SK-N-SH (cell line): ENCODE measurements at regions not wholly inside any gene's neighbourhood (a gene's known extent, or its start where the extent isn't known, plus 50 kb on each side); places are given as distances from the start of the nearest gene placed in this dataset.

Source experiments
- CTCF ChIA-PET: fragments of 300-600, 350-600 bp; formaldehyde crosslinking; extraction: SDS; loops from one replicate; lab custom pipeline; 2021; lab: Yijun Ruan, JAX
- POLR2A ChIA-PET: fragments of 350-600 bp; sonication (Branson Sonifier 250); formaldehyde crosslinking; extraction: SDS; loops from one replicate; lab custom pipeline; 2020; ENCODE audit warnings: antibody characterized with exemption, inconsistent platforms; lab: Yijun Ruan, JAX
- DNase-seq: peaks from one replicate; pipeline ENCODE4 v3.0.0; 2012
- H2AFZ ChIP-seq: fragments of 200-600 bp; sonication (generic); 2 replicates; pipeline ENCODE4 v1.8.1; 2016; ENCODE audit warnings: antibody characterized with exemption, mild to moderate bottlenecking, low read depth
- H3F3A ChIP-seq: fragments of 200-600 bp; sonication (generic); replicated peaks from 2 replicates; pipeline ENCODE3; 2016; ENCODE audit warnings: antibody characterized with exemption, mild to moderate bottlenecking; ENCODE audit not compliant: insufficient read depth
- H3K27ac ChIP-seq, 2 experiments: fragments of 200-500 bp in 1 of 2; fragments of 200-600 bp in 1 of 2; sonication (Bioruptor generic) in 1 of 2; sonication (generic), shearing (Covaris generic) in 1 of 2; 2 replicates each; pipeline versions ENCODE4 v1.5.1 to v1.6.1; 2014 to 2016; ENCODE audit warnings: low read depth in 2 of 2, inconsistent platforms in 1 of 2, low read length in 1 of 2, mild to moderate bottlenecking in 1 of 2, mixed read lengths in 1 of 2
- H3K27me3 ChIP-seq: fragments of 200-600 bp; sonication (generic), shearing (Covaris generic); 2 replicates; pipeline ENCODE4 v1.6.1; 2016; ENCODE audit warnings: mixed run types; ENCODE audit not compliant: insufficient read depth
- H3K36me3 ChIP-seq, 2 experiments: fragments of 200-500 bp in 1 of 2; fragments of 200-600 bp in 1 of 2; sonication (Bioruptor generic) in 1 of 2; sonication (generic) in 1 of 2; replicated peaks in 1 of 2; 2 replicates each; pipeline versions ENCODE3 to v1.5.1; 2014 to 2016; ENCODE audit warnings: low read length in 1 of 2, mild to moderate bottlenecking in 1 of 2; ENCODE audit not compliant: insufficient read depth in 2 of 2, control insufficient read depth in 1 of 2
- H3K4me1 ChIP-seq, 2 experiments: fragments of 200-500 bp in 1 of 2; fragments of 200-600 bp in 1 of 2; sonication (Bioruptor generic) in 1 of 2; sonication (generic), shearing (Covaris generic) in 1 of 2; 2 replicates each; pipeline versions ENCODE4 v1.5.1 to v1.6.1; 2014 to 2016; ENCODE audit warnings: low read depth in 1 of 2, low read length in 1 of 2, mixed run types in 1 of 2; ENCODE audit not compliant: insufficient read depth in 2 of 2, control insufficient read depth in 1 of 2
- H3K4me2 ChIP-seq: fragments of 200-600 bp; sonication (generic), shearing (Covaris generic); 2 replicates; pipeline ENCODE4 v1.6.1; 2017; ENCODE audit warnings: mixed run types
- H3K4me3 ChIP-seq, 2 experiments: fragments of 200-500 bp in 1 of 2; fragments of 200-600 bp in 1 of 2; sonication (Bioruptor generic) in 1 of 2; sonication (generic), shearing (Covaris generic) in 1 of 2; 2 replicates each; pipeline versions ENCODE4 v1.5.1 to v1.8.1; 2014 to 2016; ENCODE audit warnings: low read depth in 2 of 2, inconsistent platforms in 1 of 2, low read length in 1 of 2, mild to moderate bottlenecking in 1 of 2, mixed read lengths in 1 of 2, moderate library complexity in 1 of 2
- H3K79me2 ChIP-seq: fragments of 200-600 bp; sonication (generic); 2 replicates; pipeline ENCODE4 v1.8.1; 2017; ENCODE audit warnings: mild to moderate bottlenecking; ENCODE audit not compliant: insufficient read depth
- H3K9ac ChIP-seq: fragments of 200-600 bp; sonication (generic); 2 replicates; pipeline ENCODE4 v1.6.1; 2017; ENCODE audit warnings: mixed run types
- H3K9me2 ChIP-seq: fragments of 200-600 bp; sonication (generic); 2 replicates; pipeline ENCODE4 v1.6.1; 2017; ENCODE audit warnings: mixed run types
- H3K9me3 ChIP-seq: fragments of 200-600 bp; sonication (generic); 2 replicates; pipeline ENCODE4 v1.6.1; 2017; ENCODE audit warnings: mixed run types, mild to moderate bottlenecking, moderate library complexity
- H4K20me1 ChIP-seq: fragments of 200-600 bp; sonication (generic); 2 replicates; pipeline ENCODE4 v1.6.1; 2017; ENCODE audit warnings: mild to moderate bottlenecking, mixed run types; ENCODE audit not compliant: insufficient read depth
- CTCF ChIP-seq: fragments of 200-600 bp; sonication (generic); IDR thresholded peaks from 2 replicates; pipeline ENCODE4 v1.6.1; 2017; ENCODE audit warnings: antibody characterized with exemption, mild to moderate bottlenecking, moderate library complexity
- EZH2phosphoT487 ChIP-seq: fragments of 200-600 bp; sonication (generic); IDR thresholded peaks from 2 replicates; pipeline ENCODE4 v1.6.1; 2017; ENCODE audit warnings: low read depth, mixed run types, mild to moderate bottlenecking, antibody characterized with exemption, moderate library complexity, borderline replicate concordance
- FOXJ3 ChIP-seq: sonication (generic); formaldehyde crosslinking; IDR thresholded peaks from 2 replicates; pipeline ENCODE4 v1.5.1; 2020; ENCODE audit warnings: mild to moderate bottlenecking, missing genetic modification reagents
- FOXM1 ChIP-seq: IDR thresholded peaks from 2 replicates; pipeline ENCODE4 v1.4.0; 2012; ENCODE audit warnings: low read depth, mild to moderate bottlenecking
- GABPA ChIP-seq: IDR thresholded peaks from 2 replicates; pipeline ENCODE4 v1.4.0; 2012; ENCODE audit warnings: low read depth, mild to moderate bottlenecking
- GATA2 ChIP-seq: sonication (generic); formaldehyde crosslinking; IDR thresholded peaks from 2 replicates; pipeline ENCODE4 v1.5.0; 2020; ENCODE audit warnings: mild to moderate bottlenecking, missing genetic modification reagents
- JUND ChIP-seq: IDR thresholded peaks from 2 replicates; pipeline ENCODE4 v1.4.0; 2012
- MAX ChIP-seq: IDR thresholded peaks from 2 replicates; pipeline ENCODE4 v1.4.0; 2012; ENCODE audit warnings: low read depth
- MEF2A ChIP-seq: IDR thresholded peaks from 2 replicates; pipeline ENCODE4 v1.4.0; 2012; ENCODE audit warnings: low read depth, borderline replicate concordance
- NFIC ChIP-seq: IDR thresholded peaks from 2 replicates; pipeline ENCODE4 v1.4.0; 2012; ENCODE audit warnings: borderline replicate concordance
- POLR2AphosphoS5 ChIP-seq: IDR thresholded peaks from 2 replicates; pipeline ENCODE4 v1.6.1; 2012; ENCODE audit warnings: low read depth, low read length
- RAD21 ChIP-seq: IDR thresholded peaks from 2 replicates; pipeline ENCODE4 v1.6.1; 2012; ENCODE audit warnings: mild to moderate bottlenecking, low read length
- REST ChIP-seq: IDR thresholded peaks from 2 replicates; pipeline ENCODE4 v1.6.1; 2012; ENCODE audit warnings: mild to moderate bottlenecking, low read depth, low read length, moderate library complexity
- SMC3 ChIP-seq: IDR thresholded peaks from 2 replicates; pipeline ENCODE4 v1.6.1; 2012; ENCODE audit warnings: low read depth, low read length, improper control_type of control experiment
- TAF1 ChIP-seq: IDR thresholded peaks from 2 replicates; pipeline ENCODE4 v1.6.1; 2012; ENCODE audit warnings: low read depth, mild to moderate bottlenecking, low read length, moderate library complexity, borderline replicate concordance
- TCF12 ChIP-seq: IDR thresholded peaks from 2 replicates; pipeline ENCODE4 v1.4.0; 2012
- TEAD4 ChIP-seq: IDR thresholded peaks from 2 replicates; pipeline ENCODE4 v1.4.0; 2012; ENCODE audit warnings: mild to moderate bottlenecking, borderline replicate concordance; ENCODE audit not compliant: insufficient read depth
- WGBS: methylation state at CpG from one replicate; pipeline ENCODE4 v1.1.6; 2017; ENCODE audit warnings: low lambda C conversion rate; 5-methylcytosine and 5-hydroxymethylcytosine counted together
- TF ChIP-seq, protein P1 (sequence below): fragments of 150-350 bp; IDR thresholded peaks from 2 replicates; pipeline ENCODE4 v1.6.1; 2016; ENCODE audit warnings: mild to moderate bottlenecking, low read depth, low read length
- TF ChIP-seq, protein P2 (sequence below): fragments of 150-350 bp; IDR thresholded peaks from 2 replicates; pipeline ENCODE4 v1.6.1; 2017; ENCODE audit warnings: antibody characterized with exemption, low read length, low read depth, borderline replicate concordance

GRCh38 chr3:82217571-82217970 lies 456.1 kb upstream of the GBE1 start:
- Histone ChIP-seq H3K4me1 (no peaks in the 10 kb centered on the region), H3K9me2 (no peaks in the 10 kb centered on the region), H3K4me3 (no peak overlapping the region), H3K4me2 (no peak overlapping the region), H3K36me3 (no peaks in the 10 kb centered on the region), H3K9ac (no peak overlapping the region), H3K27me3 (no peaks in the 10 kb centered on the region), H3F3A (no peaks in the 10 kb centered on the region), H2AFZ (no peak overlapping the region), H3K9me3 (no peaks in the 10 kb centered on the region), H3K27ac (no peak overlapping the region), H3K79me2 (no peaks in the 10 kb centered on the region), H4K20me1 (no peaks in the 10 kb centered on the region)
- CTCF ChIA-PET: no interaction called here
- WGBS: 32% methylated on average over 4 of the region's 4 CpGs
- no peak for DNase-seq
- POLR2A ChIA-PET: no interaction called here
- TF ChIP-seq SMC3 (no peak), MEF2A (no peak), GABPA (no peak), RAD21 (no peak), CTCF (no peak), TCF12 (no peak), NFIC (no peak), FOXJ3 (CRISPR knock-in tag) (no peak), MAX (no peak), GATA2 (CRISPR knock-in tag) (no peak), JUND (no peak), POLR2AphosphoS5 (no peak)
- TF ChIP-seq, protein P1, sequence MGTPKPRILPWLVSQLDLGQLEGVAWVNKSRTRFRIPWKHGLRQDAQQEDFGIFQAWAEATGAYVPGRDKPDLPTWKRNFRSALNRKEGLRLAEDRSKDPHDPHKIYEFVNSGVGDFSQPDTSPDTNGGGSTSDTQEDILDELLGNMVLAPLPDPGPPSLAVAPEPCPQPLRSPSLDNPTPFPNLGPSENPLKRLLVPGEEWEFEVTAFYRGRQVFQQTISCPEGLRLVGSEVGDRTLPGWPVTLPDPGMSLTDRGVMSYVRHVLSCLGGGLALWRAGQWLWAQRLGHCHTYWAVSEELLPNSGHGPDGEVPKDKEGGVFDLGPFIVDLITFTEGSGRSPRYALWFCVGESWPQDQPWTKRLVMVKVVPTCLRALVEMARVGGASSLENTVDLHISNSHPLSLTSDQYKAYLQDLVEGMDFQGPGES: no peak

DNA sequence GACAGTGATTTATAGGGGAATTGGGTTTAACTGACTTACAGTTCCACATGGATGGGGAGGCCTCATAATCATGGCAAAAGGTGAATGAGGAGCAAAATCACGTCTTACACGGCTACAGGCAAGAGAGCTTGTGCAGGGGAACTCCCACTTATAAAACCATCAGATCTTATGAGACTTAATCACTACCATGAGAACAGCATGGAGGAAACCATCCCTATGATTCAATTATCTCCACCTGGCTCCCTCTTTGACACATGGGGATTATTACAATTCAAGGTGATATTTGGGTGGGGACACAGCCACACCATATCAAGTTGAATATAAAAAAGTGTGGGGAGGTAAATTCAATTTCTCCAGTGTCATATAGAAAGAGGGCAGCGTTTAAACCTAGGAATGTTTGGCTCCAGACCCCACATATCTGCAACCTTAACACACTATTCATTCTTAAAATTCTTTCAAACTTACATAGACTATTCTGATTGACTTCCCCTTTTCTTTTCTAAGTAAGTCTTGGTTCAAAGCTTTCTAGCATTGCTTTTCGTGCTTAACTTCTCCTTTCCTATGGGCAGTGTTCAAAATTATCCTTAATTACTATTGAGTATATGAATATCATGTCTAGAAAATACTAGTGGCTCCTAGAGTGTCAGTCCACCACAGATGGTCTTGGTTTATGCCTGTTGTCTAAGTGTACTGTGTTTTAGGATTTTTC lies 446.7 kb upstream of the GBE1 start:
- Histone ChIP-seq H4K20me1 (no peaks in the 10 kb centered on the region), H3K36me3 (no peaks in the 10 kb centered on the region), H3K4me3 (no peak overlapping the region), H3K9ac (no peak overlapping the region), H3K79me2 (no peaks in the 10 kb centered on the region), H3K27me3 (no peaks in the 10 kb centered on the region), H2AFZ (no peak overlapping the region), H3K9me2 (no peaks in the 10 kb centered on the region), H3F3A (no peaks in the 10 kb centered on the region), H3K4me1 (no peaks in the 10 kb centered on the region), H3K4me2 (no peak overlapping the region), H3K9me3 (no peaks in the 10 kb centered on the region), H3K27ac (no peak overlapping the region)
- WGBS: 10% methylated on average over 4 of the region's 4 CpGs
- CTCF ChIA-PET: no interaction called here
- DNase-seq: no peak
- POLR2A ChIA-PET: no interaction called here
- TF ChIP-seq MEF2A: no peak
- no peak for TF ChIP-seq FOXJ3 (CRISPR knock-in tag)
- TF ChIP-seq, protein P2, sequence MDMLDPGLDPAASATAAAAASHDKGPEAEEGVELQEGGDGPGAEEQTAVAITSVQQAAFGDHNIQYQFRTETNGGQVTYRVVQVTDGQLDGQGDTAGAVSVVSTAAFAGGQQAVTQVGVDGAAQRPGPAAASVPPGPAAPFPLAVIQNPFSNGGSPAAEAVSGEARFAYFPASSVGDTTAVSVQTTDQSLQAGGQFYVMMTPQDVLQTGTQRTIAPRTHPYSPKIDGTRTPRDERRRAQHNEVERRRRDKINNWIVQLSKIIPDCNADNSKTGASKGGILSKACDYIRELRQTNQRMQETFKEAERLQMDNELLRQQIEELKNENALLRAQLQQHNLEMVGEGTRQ: no peak
- TF ChIP-seq TAF1: no peak
- no peak for TF ChIP-seq TEAD4
- no peak for TF ChIP-seq NFIC
- no peak for TF ChIP-seq EZH2phosphoT487
- TF ChIP-seq FOXM1: no peak
- no peak for TF ChIP-seq REST
- TF ChIP-seq JUND: no peak
